HG03457 (cell line): ENCODE measurements at regions not wholly inside any gene's neighbourhood (a gene's known extent, or its start where the extent isn't known, plus 50 kb on each side); places are given as distances from the start of the nearest gene placed in this dataset.
"Not testable (repeated sequence)": the region's sequence is repeated elsewhere in the genome, so short reads cannot be mapped to it uniquely, and the experiment has no call there.

Experiments
- ATAC-seq: cut with Tn5 transposase; IDR thresholded peaks from one replicate; pipeline ENCODE4 v1.9.1; 2021; ENCODE audit warnings: moderate number of reproducible peaks; ENCODE audit not compliant: unreplicated experiment

DNA sequence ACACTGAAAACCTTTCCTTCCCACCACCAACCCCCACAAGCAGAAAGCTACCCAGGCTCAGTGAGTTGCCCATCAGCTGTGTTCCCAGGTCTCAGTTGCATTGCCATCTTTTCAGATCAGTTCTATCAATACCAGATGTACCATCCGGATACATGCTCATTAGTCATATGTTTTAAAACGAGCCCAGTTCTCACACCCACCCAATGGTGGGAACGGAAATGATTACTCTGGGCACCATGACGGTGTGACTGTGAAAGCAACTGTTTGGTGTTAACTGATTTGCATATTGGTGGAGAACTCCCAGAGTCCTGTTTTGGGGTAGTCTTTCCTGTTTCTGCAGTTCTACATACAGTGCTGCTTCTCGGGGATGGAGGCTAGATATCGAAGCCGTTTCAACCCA, 212.3 kb downstream of the TRIM36 start:
- ATAC-seq = no peak

DNA sequence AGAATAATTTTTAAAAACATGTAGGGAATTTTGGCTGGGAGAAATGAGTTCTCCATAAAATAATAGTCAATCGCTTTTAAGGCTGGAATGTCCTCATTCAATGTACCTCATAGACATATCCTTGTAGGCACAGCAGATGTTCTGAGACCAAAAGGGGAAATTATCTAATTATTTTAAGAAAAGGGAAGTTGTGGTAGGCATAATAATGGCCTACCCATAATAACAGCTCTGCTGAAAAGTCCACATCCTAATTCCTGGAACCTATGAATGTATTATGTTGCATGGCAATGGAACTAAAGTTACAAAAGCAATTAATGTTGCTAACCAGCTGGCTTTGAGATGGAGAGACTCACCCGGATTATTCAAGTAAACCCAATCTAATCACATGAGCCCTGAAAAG, 216.1 kb downstream of the TRIM36 start:
- ATAC-seq = no peak

DNA sequence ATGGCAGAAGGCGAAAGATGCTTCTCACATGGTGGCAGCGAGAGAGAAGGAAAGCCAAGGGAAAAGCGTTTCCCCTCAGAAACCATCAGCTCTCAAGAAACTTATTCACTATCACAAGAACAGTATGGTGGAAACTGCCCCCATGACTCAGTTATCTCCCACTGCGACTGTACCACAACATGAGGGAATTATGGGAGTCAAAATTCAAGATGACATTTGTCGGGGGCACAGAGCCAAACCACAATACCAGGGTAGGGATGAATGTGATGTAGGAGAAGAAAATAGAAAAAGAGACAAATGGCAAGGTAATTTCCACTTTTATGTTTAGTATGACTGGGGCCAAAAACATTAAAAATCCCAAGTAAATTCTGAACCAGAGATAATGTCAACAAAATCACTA, 216.8 kb downstream of the TRIM36 start:
- no peak for ATAC-seq

- ATAC-seq = no peak
These were observed 220.0 kb downstream of the TRIM36 start for GRCh38 chr5:114949756-114950155.

- no peak for ATAC-seq
These were observed 220.6 kb downstream of the TRIM36 start for GRCh38 chr5:114948986-114949621.

- no peak for ATAC-seq
These were observed 221.3 kb downstream of the TRIM36 start for GRCh38 chr5:114948363-114948762.

- no peak for ATAC-seq
These were observed 229.0 kb downstream of the TRIM36 start for GRCh38 chr5:114940709-114941108.

- no peak for ATAC-seq
These were observed 234.2 kb downstream of the TRIM36 start for GRCh38 chr5:114935490-114935889.

- ATAC-seq = no peak
These were observed 240.9 kb downstream of the TRIM36 start for GRCh38 chr5:114928644-114929462.

DNA sequence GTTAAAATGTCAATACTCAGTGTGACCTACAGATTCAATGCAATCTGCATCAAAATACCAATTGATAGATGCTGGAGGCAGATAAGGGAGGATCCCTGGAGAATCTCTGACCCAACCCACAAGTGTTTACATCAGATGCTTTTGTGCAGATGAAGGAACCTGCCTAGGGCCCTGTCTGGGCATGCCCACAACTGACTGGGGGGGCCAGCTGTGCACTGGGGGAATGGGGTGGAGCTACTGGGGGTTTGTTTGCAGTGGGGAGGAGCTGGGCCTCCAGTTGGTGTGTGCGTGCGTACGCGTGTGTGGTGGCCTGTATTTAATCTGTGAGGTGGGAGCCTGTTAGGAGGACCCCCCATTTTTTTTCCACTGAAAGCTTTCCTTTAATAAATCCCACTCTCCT, 244.9 kb downstream of the TRIM36 start:
- ATAC-seq = no peak

- ATAC-seq = no peak
These were observed 257.4 kb downstream of the TRIM36 start for GRCh38 chr5:114912189-114912920.

GRCh38 chr5:114910727-114911126, 259.0 kb downstream of the TRIM36 start:
- no peak for ATAC-seq

DNA sequence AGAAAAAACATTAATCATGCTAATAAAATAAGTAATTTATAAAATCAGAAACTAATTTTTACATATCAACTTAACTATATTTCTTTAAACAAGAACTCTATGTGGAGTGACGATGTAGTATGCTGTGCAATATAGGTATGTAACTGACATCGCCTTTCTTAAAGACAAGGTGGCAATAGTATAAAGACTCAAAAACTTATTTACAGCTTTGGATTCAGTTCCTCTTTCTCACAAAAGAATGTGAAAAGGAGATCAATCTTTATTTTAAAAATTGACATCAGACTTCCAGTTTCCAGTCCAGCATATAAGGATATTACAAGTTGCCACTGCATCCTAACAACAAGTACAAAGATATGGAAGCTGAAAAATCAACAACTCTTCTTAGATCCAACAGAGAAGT, 260.3 kb downstream of the TRIM36 start:
- ATAC-seq = no peak

GRCh38 chr5:114903767-114904166, 265.9 kb downstream of the TRIM36 start:
- no peak for ATAC-seq

- no peak for ATAC-seq
These were observed 271.1 kb downstream of the TRIM36 start for GRCh38 chr5:114898602-114899001.

DNA sequence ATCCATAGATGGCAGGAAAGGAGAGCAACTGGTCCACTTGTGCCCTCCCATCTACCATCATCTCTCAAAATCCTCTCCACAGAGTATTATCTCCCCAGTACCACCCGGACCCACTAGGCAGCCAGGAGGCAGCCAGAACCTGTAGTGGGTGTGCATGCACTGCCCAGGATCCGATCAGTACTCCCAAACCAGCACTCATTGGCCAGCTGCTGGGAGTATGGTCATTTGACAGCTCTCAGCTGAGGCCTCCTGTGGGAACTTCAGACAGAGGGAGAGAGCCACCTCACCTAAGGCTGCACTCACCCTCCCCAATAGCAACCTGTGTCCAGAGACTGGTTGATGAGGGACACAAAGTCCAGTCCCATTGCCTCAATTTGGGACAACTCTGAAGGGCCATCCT, 286.0 kb downstream of the TRIM36 start:
- ATAC-seq = no peak

GRCh38 chr5:114859438-114859735, 310.3 kb downstream of the TRIM36 start:
- ATAC-seq = no peak

DNA sequence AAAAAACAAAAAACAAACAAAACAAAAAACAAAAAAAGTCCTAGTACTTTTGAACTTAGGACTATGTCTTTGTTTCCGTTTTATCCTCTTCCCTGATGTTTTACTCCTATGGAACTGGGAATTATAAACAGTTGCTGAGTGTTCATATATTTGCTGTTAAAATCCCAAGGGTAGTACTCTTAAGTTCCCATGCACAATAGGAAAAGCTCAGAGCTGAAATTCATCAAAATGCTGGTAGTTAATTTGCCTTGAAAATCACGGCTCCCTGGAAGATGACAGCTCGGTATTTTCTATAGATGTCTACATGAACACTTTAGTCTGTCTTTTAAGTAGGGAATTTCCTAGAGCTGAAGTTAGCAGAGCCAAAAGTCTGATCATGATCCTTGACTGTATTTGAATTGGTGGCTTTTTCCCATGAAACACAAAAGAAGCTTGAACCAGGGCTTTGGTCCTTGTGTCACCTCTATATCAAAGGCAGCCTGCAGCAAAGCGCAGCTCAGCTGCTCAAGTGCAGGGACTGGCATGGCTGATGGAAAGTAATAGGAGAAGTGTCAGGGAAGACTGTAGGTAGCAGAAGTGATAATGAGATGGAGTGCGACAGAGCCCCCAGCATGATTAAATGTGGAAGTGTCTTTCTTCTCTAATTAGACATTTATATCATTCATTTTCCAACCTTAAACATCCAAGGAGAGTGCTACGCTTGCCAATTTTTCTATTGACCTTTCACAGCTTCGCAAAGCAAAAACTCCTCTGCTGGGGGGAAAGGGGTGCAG, 310.9 kb downstream of the TRIM36 start:
- ATAC-seq = no peak

GRCh38 chr5:114857941-114858551, 311.7 kb downstream of the TRIM36 start:
- ATAC-seq = no peak

DNA sequence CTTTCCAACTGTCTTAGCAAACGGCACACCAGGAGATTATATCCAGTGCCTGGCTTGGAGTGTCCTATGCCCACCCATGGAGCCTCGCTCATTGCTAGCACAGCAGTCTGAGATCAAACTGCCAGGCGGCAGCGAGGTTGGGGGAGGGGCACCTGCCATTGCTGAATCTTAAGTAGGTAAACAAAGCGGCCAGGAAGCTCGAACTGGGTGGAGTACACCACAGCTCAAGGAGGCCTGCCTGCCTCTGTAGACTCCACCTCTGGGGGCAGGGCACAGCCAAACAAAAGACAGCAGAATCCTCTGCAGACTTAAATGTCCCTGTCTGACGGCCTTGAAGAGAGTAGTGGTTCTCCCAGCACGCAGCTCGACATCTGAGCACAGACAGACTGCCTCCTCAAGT, 325.0 kb downstream of the TRIM36 start:
- not testable (repeated sequence) for ATAC-seq

- ATAC-seq = no peak
These were observed 330.3 kb downstream of the TRIM36 start for GRCh38 chr5:114839360-114839759.
